GM21619 (cell line): ENCODE measurements at regions not wholly inside any gene's neighbourhood (a gene's known extent, or its start where the extent isn't known, plus 50 kb on each side); places are given as distances from the start of the nearest gene placed in this dataset.

Source experiments
- ATAC-seq: cut with Tn5 transposase; IDR thresholded peaks from one replicate; pipeline ENCODE4 v1.9.1; 2021; ENCODE audit not compliant: unreplicated experiment

DNA sequence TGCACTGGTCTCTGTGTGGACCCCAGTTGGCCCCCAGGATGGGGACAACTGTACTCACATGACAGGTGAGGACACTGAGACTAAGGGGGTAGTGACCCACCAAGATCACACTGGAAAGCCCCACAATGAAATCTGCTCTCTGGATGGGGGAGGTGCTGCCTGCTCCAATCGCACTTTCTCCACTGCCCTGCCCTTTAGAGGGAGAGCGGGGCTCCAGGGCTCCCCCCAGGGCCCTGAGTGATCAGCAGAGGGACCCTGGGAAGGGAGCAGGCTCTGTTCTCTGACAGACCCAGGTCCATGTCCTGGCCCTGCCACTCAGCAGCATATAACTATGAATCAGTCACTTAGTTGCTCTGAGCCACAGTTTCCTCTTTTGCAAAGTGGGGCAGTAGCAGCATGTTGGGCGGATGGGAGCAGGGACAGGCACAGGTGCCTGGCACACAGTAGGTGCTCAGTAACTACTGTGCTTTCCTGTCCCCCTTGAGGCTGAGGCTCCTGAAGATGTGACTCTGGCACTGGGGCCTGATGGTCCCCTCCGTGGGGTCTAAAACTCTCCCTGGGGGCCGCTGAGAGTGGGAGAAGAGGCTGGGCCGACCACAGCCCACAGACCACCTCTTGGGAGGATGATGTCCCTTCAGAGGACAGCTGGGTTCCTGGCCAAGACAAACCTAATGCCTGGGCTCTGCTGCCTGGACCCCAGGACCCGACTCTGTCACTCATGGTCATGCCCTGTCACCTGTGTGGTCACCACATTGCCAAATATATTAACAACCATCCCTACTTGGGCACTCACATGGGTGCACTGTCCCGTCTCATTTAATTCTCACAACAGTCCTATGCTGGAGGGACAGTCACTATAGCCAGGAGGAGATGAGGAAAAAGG is 222.7 kb downstream of the PTPRU start:
- ATAC-seq = no peak

DNA sequence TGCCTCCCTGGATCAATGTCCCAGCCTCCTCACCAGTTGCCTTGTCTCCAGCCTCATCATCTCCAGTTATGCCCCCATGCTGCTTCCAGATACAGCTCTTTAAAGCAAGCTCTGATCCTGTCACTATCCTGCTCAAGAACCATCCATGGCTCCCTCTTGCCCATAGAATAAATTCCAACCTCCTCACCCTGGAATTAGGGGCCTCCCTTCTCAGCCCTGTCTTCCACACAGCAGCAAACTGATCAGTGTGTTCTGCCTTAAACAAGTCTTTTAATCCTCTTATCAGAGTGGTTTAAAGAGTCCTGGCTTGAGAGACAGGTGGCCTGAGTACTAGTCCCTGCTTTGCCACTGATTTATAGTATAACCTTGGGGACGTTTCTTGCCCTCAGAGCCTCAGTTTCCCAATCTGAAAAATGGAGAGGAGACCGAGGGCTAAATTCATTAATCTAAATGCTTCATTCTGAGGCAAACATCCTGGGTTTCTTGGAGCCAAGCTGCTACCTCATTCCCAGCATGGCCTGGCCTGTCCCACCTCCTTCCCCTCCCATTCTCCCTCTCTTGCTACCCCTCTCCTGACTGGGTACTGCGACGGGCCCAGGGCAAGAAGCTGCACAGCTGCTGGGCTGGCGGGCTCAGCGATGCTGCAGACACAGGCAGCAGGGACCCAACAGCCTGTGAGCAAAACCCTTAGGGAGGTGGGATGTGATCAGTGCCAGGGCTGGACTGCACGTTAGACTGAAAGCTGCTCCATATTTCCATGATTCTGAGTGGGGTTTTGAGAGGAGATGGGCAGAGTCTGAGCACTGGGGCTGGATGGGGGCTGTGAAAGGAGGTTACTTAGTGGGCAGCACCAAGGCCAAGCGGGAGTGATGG is 221.4 kb downstream of the PTPRU start:
- ATAC-seq = no peak

GRCh38 chr1:29456685-29457435 is 220.5 kb downstream of the PTPRU start:
- no peak for ATAC-seq

DNA sequence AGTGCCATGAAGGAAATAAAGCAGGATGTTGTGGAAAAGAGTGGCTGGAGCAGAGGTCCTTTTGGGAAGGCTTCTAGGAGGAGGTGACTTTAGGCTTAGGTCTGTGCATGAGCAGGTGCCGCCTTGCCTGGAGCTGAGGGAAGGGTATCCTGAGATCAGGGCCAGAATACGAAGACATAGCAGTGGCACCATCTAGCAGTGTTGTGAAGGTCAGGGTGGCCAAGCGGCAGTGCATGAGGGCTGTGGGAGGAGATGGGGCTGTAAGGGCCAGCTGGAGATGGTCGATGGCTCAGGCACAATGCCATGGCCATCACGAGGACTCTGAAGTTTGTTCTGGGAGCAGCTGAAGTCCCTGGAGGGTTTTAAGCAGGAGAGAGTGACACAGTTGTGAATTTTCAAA is 219.5 kb downstream of the PTPRU start:
- ATAC-seq = no peak

DNA sequence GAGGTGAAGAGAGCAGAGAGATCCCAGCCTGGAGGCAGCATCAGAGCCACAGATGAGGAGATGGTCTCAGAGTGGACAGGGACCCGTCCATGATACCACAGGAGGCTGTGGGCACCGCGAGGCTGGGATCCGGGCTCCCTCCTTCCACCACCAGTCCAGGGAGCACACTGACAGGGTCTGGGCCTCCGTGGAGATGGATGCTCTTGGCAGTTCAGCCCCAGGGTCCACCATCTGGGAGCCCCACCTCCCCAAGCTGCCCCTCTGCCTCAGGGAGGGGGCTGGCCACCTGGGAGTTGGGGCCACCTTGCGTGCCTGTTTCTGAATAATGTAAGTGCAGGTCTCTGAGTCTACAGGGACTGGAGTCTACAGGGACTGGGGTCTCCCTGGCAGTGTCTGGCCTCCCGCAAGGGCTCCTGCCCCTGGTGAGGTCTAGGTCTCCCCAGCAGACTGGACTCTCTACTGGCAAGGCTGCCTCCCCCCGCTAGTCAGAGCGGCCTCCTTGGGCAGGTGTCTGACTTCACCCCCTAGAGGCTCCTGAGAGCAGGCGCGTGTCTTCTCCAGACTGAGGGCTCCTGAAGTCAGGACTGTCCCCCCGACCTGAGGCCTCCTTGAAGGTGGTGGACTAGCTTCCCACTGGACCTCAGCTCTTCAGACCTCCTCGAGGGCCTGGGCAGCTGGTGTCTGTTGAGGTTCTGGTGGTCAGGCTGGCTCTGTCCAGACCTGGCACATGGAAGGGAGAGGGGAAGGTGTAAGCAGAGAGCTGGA is 218.5 kb downstream of the PTPRU start:
- ATAC-seq = no peak

- no peak for ATAC-seq
Observed at GRCh38 chr1:29453502-29454240, 217.3 kb downstream of the PTPRU start.

- ATAC-seq = no peak
Observed at GRCh38 chr1:29452463-29453230, 216.3 kb downstream of the PTPRU start.

GRCh38 chr1:29451368-29451892 is 215.1 kb downstream of the PTPRU start:
- ATAC-seq = no peak

GRCh38 chr1:29450591-29450990 is 214.3 kb downstream of the PTPRU start:
- no peak for ATAC-seq

GRCh38 chr1:29448456-29449235 is 212.3 kb downstream of the PTPRU start:
- ATAC-seq = no peak

DNA sequence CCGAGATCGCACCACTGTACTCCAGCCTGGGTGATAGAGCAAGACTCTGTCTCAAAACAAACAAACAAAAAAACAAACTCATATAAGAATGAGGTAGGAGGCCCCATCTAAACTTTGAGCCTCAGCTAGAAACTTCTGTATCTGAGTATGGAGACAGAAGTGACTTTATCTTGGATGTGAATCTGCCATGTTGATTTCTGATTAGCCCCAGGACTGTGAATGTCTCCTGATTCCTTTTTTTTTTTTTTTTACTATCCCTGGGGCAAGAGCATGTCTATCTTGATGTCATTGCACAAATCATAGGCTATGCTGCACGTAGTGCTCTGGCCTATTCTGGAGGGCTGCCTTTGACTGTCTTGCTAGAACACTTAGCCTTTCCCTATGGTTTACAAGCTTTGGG is 211.0 kb downstream of the PTPRU start:
- no peak for ATAC-seq

- ATAC-seq = no peak
Observed at GRCh38 chr1:29444782-29445729, 208.7 kb downstream of the PTPRU start.

DNA sequence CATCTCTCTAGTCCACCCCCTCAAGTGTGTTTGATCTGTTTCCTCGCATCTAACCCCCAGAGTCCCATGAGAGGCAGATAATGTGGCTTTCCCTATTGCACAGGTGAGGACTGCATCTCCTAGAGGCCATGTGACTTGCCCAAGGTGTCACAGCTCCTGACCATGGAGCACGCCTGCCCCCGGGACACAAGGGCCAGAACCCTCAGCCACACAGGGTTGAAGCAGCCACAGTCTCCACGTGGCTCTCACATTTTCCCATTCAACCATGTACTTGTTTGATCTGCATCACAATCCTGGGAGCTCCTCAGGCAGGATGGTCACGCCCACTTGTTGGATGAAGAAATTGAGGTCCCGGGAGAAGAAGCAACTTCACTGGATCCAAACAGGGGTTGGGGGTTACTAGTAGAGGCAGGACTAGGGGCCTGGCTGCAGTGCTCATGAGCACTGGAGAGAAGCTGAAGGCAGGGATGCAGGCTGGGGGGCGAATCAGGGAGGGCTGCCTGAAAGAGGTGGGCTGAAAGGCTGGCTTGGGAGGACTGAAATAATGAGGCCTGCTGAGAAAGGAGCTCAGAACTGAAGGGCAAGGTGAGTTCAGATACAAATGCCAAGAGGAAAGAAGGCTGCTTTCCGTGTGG is 207.9 kb downstream of the PTPRU start:
- no peak for ATAC-seq

- no peak for ATAC-seq
Observed at GRCh38 chr1:29441916-29442668, 205.8 kb downstream of the PTPRU start.

GRCh38 chr1:29439615-29440014 is 203.3 kb downstream of the PTPRU start:
- ATAC-seq = no peak

DNA sequence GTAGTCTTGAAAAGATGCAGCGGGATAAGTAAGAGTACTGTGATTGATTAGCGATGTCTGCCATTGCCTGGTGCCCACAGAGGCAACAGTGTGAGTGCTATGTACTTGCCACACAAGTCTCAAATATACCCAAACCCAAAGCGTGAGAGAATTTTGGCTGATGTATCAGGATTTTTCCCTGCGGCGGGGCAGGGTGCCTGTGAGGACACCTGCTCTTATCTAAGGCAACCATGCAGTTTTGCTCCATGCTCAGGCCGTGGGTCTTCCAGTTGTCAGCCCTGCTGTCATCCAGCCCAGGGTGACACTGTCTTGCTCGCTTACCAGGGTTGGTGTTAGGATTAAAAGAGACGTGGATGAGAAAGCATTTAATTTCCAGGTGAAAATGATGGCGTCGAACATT is 202.7 kb downstream of the PTPRU start:
- ATAC-seq = no peak
